Uterus (tissue), 2 donors: ENCODE measurements at regions not wholly inside any gene's neighbourhood (a gene's known extent, or its start where the extent isn't known, plus 50 kb on each side); places are given as distances from the start of the nearest gene placed in this dataset.

Source experiments
- CTCF ChIP-seq, 4 experiments: fragments of 200-600 bp in 2 of 4; fragments of 450-650 bp in 2 of 4; sonication (generic) in 2 of 4; IDR thresholded peaks; one replicate each; pipeline ENCODE4 v1.5.1; 2016 to 2019; ENCODE audit warnings: antibody characterized with exemption in 4 of 4, mild to moderate bottlenecking in 2 of 4, moderate library complexity in 1 of 4
- POLR2A ChIP-seq, 2 donors: fragments of 450-650 bp; IDR thresholded peaks; one replicate each; pipeline ENCODE4 v1.6.1; 2016; ENCODE audit warnings: antibody characterized with exemption in 2 of 2, mild to moderate bottlenecking in 1 of 2, moderate library complexity in 1 of 2

GRCh38 chr6:91161246-91161645 is 574.4 kb upstream of the MAP3K7 start:
- TF ChIP-seq CTCF (IDR thresholded peaks at IDR 0.05) (no peak), POLR2A (IDR thresholded peaks at IDR 0.05) (no peak)
